Mesendoderm (in vitro differentiated cells): ENCODE measurements at regions not wholly inside any gene's neighbourhood (a gene's known extent, or its start where the extent isn't known, plus 50 kb on each side); places are given as distances from the start of the nearest gene placed in this dataset.

Experiments
- DNase-seq: peaks from one replicate; pipeline ENCODE4 v3.0.0; 2013
- H2AK5ac ChIP-seq: 2 replicates; pipeline ENCODE4 v1.6.1; 2013; ENCODE audit warnings: low read length, inconsistent platforms
- H2BK120ac ChIP-seq: 2 replicates; pipeline ENCODE4 v1.6.1; 2013; ENCODE audit warnings: low read depth, mild to moderate bottlenecking, low read length, moderate library complexity, mixed read lengths
- H2BK15ac ChIP-seq: replicated peaks from 2 replicates; pipeline ENCODE4 v1.6.1; 2013; ENCODE audit warnings: low read depth, mild to moderate bottlenecking, moderate library complexity
- H2BK5ac ChIP-seq: 2 replicates; pipeline ENCODE4 v1.6.1; 2013; ENCODE audit warnings: low read length, inconsistent platforms
- H3K18ac ChIP-seq: 2 replicates; pipeline ENCODE4 v1.6.1; 2013; ENCODE audit warnings: mild to moderate bottlenecking, low read length, mixed read lengths
- H3K23ac ChIP-seq: one replicate; pipeline ENCODE4 v1.6.1; 2013; ENCODE audit warnings: low read length
- H3K27ac ChIP-seq: 2 replicates; pipeline ENCODE4 v1.5.1; 2013; ENCODE audit warnings: low read depth, mild to moderate bottlenecking, inconsistent platforms, low read length, moderate library complexity
- H3K27me3 ChIP-seq: 2 replicates; pipeline ENCODE4 v1.6.1; 2013; ENCODE audit warnings: low read length, control low read depth, mild to moderate bottlenecking, inconsistent platforms; ENCODE audit not compliant: insufficient read depth, poor library complexity
- H3K36me3 ChIP-seq: 2 replicates; pipeline ENCODE4 v1.6.1; 2013; ENCODE audit warnings: low read length, inconsistent platforms; ENCODE audit not compliant: control insufficient read depth, insufficient read depth
- H3K4ac ChIP-seq: one replicate; pipeline ENCODE4 v1.6.1; 2013; ENCODE audit warnings: low read depth, mild to moderate bottlenecking, low read length, moderate library complexity
- H3K4me1 ChIP-seq: 2 replicates; pipeline ENCODE4 v1.6.1; 2013; ENCODE audit warnings: low read depth, low read length, inconsistent platforms; ENCODE audit not compliant: control insufficient read depth
- H3K4me2 ChIP-seq: 2 replicates; pipeline ENCODE4 v1.6.1; 2013; ENCODE audit warnings: low read length
- H3K4me3 ChIP-seq: 2 replicates; pipeline ENCODE4 v1.5.1; 2013; ENCODE audit warnings: mild to moderate bottlenecking, low read length
- H3K56ac ChIP-seq: one replicate; pipeline ENCODE4 v1.6.1; 2013; ENCODE audit warnings: low read length
- H3K79me1 ChIP-seq: 2 replicates; pipeline ENCODE4 v1.6.1; 2013; ENCODE audit warnings: low read length, inconsistent platforms
- H3K79me2 ChIP-seq: 2 replicates; pipeline ENCODE4 v1.6.1; 2013; ENCODE audit warnings: mild to moderate bottlenecking, low read length; ENCODE audit not compliant: control insufficient read depth, insufficient read depth
- H3K9ac ChIP-seq: 2 replicates; pipeline ENCODE4 v1.6.1; 2013; ENCODE audit warnings: low read length, inconsistent platforms
- H4K5ac ChIP-seq: one replicate; pipeline ENCODE4 v1.6.1; 2013; ENCODE audit warnings: low read length
- H4K8ac ChIP-seq: one replicate; pipeline ENCODE4 v1.6.1; 2013; ENCODE audit warnings: low read depth, mild to moderate bottlenecking, control low read depth, low read length, moderate library complexity
- WGBS: extraction: QIAGEN DNeasy Blood & Tissue Kit; methylation state at CpG from one replicate; pipeline ENCODE4 v1.1.7; 2013; ENCODE audit warnings: low lambda C conversion rate, missing lambda C conversion rate; ENCODE audit not compliant: insufficient coverage; ENCODE audit errors: extremely low coverage; 5-methylcytosine and 5-hydroxymethylcytosine counted together

GRCh38 chr4:64216741-64217140, 192.5 kb downstream of the TECRL start:
- WGBS = no CpG with 5 or more reads among the region's 1 CpG
- no peak overlapping the region for H3K9ac ChIP-seq

GRCh38 chr4:64205376-64205775, 203.9 kb downstream of the TECRL start:
- H4K8ac ChIP-seq = no peak overlapping the region
- no peaks in the 10 kb centered on the region for H3K27me3 ChIP-seq
- H3K18ac ChIP-seq = no peak overlapping the region
- H4K5ac ChIP-seq = no peak overlapping the region
- no peak overlapping the region for H2BK5ac ChIP-seq
- no peak overlapping the region for H3K23ac ChIP-seq
- no peak overlapping the region for H3K4me3 ChIP-seq
- peak overlapping the region; percentile 31 for H3K56ac ChIP-seq
- H3K36me3 ChIP-seq = no peaks in the 10 kb centered on the region
- no CpG with 5 or more reads among the region's 3 CpGs for whole genome bisulfite sequencing
- no peak overlapping the region for H2BK120ac ChIP-seq
- peaks cover 2% of the 10 kb centered on the region for H3K4me1 ChIP-seq
- no peak overlapping the region for H3K4me2 ChIP-seq
- no peak for DNase-seq
- no peaks in the 10 kb centered on the region for H3K79me1 ChIP-seq
- H3K27ac ChIP-seq = no peak overlapping the region
- H3K4ac ChIP-seq = peak overlapping the region; percentile 4
- no peak overlapping the region for H2AK5ac ChIP-seq
- no peaks in the 10 kb centered on the region for H3K79me2 ChIP-seq
- peak overlapping the region; percentile 27 for H2BK15ac ChIP-seq
- H3K9ac ChIP-seq = no peak overlapping the region

More at GRCh38 chr4:64216741-64217140, 192.5 kb downstream of the TECRL start:
- H3K79me1 ChIP-seq = no peaks in the 10 kb centered on the region
- no peak overlapping the region for H3K4ac ChIP-seq
- no peak overlapping the region for H4K8ac ChIP-seq
- DNase-seq = no peak
- H3K36me3 ChIP-seq = no peaks in the 10 kb centered on the region
- no peak overlapping the region for H2BK15ac ChIP-seq
- no peak overlapping the region for H3K23ac ChIP-seq
- H3K27ac ChIP-seq = no peak overlapping the region
- no peak overlapping the region for H3K4me2 ChIP-seq
- H3K18ac ChIP-seq = no peak overlapping the region
- H2AK5ac ChIP-seq = no peak overlapping the region
- H3K4me1 ChIP-seq = no peaks in the 10 kb centered on the region
- no peak overlapping the region for H3K56ac ChIP-seq
- H2BK120ac ChIP-seq = no peak overlapping the region
- H3K4me3 ChIP-seq = no peak overlapping the region
- H3K79me2 ChIP-seq = no peaks in the 10 kb centered on the region
- no peak overlapping the region for H2BK5ac ChIP-seq
- no peak overlapping the region for H4K5ac ChIP-seq
- no peaks in the 10 kb centered on the region for H3K27me3 ChIP-seq

- Histone ChIP-seq H3K4me1 (no peaks in the 10 kb centered on the region), H3K4me3 (no peak overlapping the region), H4K8ac (no peak overlapping the region), H2AK5ac (no peak overlapping the region), H3K4me2 (no peak overlapping the region), H2BK5ac (no peak overlapping the region), H3K23ac (no peak overlapping the region), H3K18ac (no peak overlapping the region), H2BK15ac (no peak overlapping the region), H3K9ac (no peak overlapping the region), H3K79me2 (no peaks in the 10 kb centered on the region), H3K36me3 (no peaks in the 10 kb centered on the region), H3K27me3 (no peaks in the 10 kb centered on the region), H2BK120ac (no peak overlapping the region), H3K79me1 (no peaks in the 10 kb centered on the region), H3K56ac (no peak overlapping the region), H3K4ac (no peak overlapping the region), H4K5ac (no peak overlapping the region), H3K27ac (no peak overlapping the region)
- DNase-seq = no peak
- no CpG with 5 or more reads among the region's 2 CpGs for WGBS
These were observed 209.2 kb downstream of the TECRL start for GRCh38 chr4:64200001-64200555.

- H2AK5ac ChIP-seq = no peak overlapping the region
- no peaks in the 10 kb centered on the region for H3K79me2 ChIP-seq
- no CpG with 5 or more reads among the region's 1 CpG for WGBS
- H4K8ac ChIP-seq = no peak overlapping the region
- no peaks in the 10 kb centered on the region for H3K36me3 ChIP-seq
- no peak overlapping the region for H3K18ac ChIP-seq
- no peak overlapping the region for H2BK120ac ChIP-seq
- no peaks in the 10 kb centered on the region for H3K27me3 ChIP-seq
- no peak overlapping the region for H3K4ac ChIP-seq
- no peak overlapping the region for H3K56ac ChIP-seq
- H2BK5ac ChIP-seq = no peak overlapping the region
- no peak overlapping the region for H3K4me2 ChIP-seq
- no peak overlapping the region for H3K27ac ChIP-seq
- no peak for DNase-seq
- no peak overlapping the region for H4K5ac ChIP-seq
- no peak overlapping the region for H3K4me3 ChIP-seq
- H3K23ac ChIP-seq = no peak overlapping the region
- H3K4me1 ChIP-seq = no peaks in the 10 kb centered on the region
- no peak overlapping the region for H2BK15ac ChIP-seq
- no peak overlapping the region for H3K9ac ChIP-seq
- no peaks in the 10 kb centered on the region for H3K79me1 ChIP-seq
These were observed 213.7 kb downstream of the TECRL start for GRCh38 chr4:64195582-64195981.

- no CpG with 5 or more reads among the region's 3 CpGs for WGBS
- no peak overlapping the region for H2BK120ac ChIP-seq
- H3K79me1 ChIP-seq = no peaks in the 10 kb centered on the region
- no peak overlapping the region for H3K23ac ChIP-seq
- H2BK5ac ChIP-seq = no peak overlapping the region
- no peak overlapping the region for H4K5ac ChIP-seq
- no peak overlapping the region for H3K4me3 ChIP-seq
- no peaks in the 10 kb centered on the region for H3K79me2 ChIP-seq
- no peak overlapping the region for H3K4ac ChIP-seq
- no peak overlapping the region for H2BK15ac ChIP-seq
- no peak overlapping the region for H3K18ac ChIP-seq
- no peak for DNase-seq
- H3K27ac ChIP-seq = no peak overlapping the region
- H3K27me3 ChIP-seq = no peaks in the 10 kb centered on the region
- no peaks in the 10 kb centered on the region for H3K4me1 ChIP-seq
- H3K4me2 ChIP-seq = no peak overlapping the region
- no peak overlapping the region for H3K9ac ChIP-seq
- no peak overlapping the region for H4K8ac ChIP-seq
- peak overlapping the region; percentile 26 for H3K56ac ChIP-seq
- no peak overlapping the region for H2AK5ac ChIP-seq
- H3K36me3 ChIP-seq = no peaks in the 10 kb centered on the region
These were observed 216.4 kb downstream of the TECRL start for GRCh38 chr4:64192731-64193412.
